ENCODE measurements at regions not wholly inside any gene's neighbourhood (a gene's known extent, or its start where the extent isn't known, plus 50 kb on each side); places are given as distances from the start of the nearest gene placed in this dataset.

GRCh38 chr14:40252817-40253447 is 820.7 kb upstream of the FBXO33 start:
- H3K36me3 ChIP-seq (ENCODE audit: control insufficient read depth, insufficient read depth, low read length), result no peaks in the 10 kb centered on the region
- H3K9ac ChIP-seq (ENCODE audit: extremely low read depth, low read length, poor library complexity, severe bottlenecking), result no peak overlapping the region
- 98% methylated on average over 2 of the region's 2 CpGs; no CpG with 5 or more reads in 1 of the 2 experiments for WGBS, 2 experiments (ENCODE audit: insufficient coverage in 1 of 2, insufficient read length in 1 of 2)
- no peaks in the 10 kb centered on the region for H3K9me3 ChIP-seq (ENCODE audit: control insufficient read depth, low read length)
- Mint-ChIP-seq H3K27me3 (ENCODE audit: insufficient read depth) (no peaks in the 10 kb centered on the region), H3K27ac (no peak overlapping the region), H3K36me3 (ENCODE audit: low read depth) (no peaks in the 10 kb centered on the region), H3K4me3 (no peak overlapping the region), H3K4me1 (no peaks in the 10 kb centered on the region), H3K9me3 (no peaks in the 10 kb centered on the region)
- H3K27ac ChIP-seq (ENCODE audit: low read depth, low read length), result no peak overlapping the region
- peak; percentile 55 for DNase-seq
- H3K4me1 ChIP-seq (ENCODE audit: control insufficient read depth, insufficient read depth, low read length), result no peaks in the 10 kb centered on the region
- TF ChIP-seq CTCF (conservative IDR thresholded peaks at IDR 0.05), result peak; percentile 76
- no peaks in the 10 kb centered on the region for H3K27me3 ChIP-seq (ENCODE audit: control insufficient read depth, insufficient read depth, low read length, poor library complexity, severe bottlenecking)
- H3K4me3 ChIP-seq (ENCODE audit: low read length), result no peak overlapping the region

GRCh38 chr14:40248671-40249070 is 816.4 kb upstream of the FBXO33 start:
- Histone ChIP-seq H3K9ac (ENCODE audit: extremely low read depth, low read length, poor library complexity, severe bottlenecking) (no peak overlapping the region), H3K9me3 (ENCODE audit: control insufficient read depth, low read length) (no peaks in the 10 kb centered on the region), H3K4me3 (ENCODE audit: low read length) (no peak overlapping the region), H3K27ac (ENCODE audit: low read depth, low read length) (no peak overlapping the region), H3K4me1 (ENCODE audit: control insufficient read depth, insufficient read depth, low read length) (no peaks in the 10 kb centered on the region), H3K27me3 (ENCODE audit: control insufficient read depth, insufficient read depth, low read length, poor library complexity, severe bottlenecking) (no peaks in the 10 kb centered on the region), H3K36me3 (ENCODE audit: control insufficient read depth, insufficient read depth, low read length) (no peaks in the 10 kb centered on the region)
- 100% methylated on average over 1 of the region's 1 CpG; no CpG with 5 or more reads in 1 of the 2 experiments for WGBS, 2 experiments (ENCODE audit: insufficient coverage in 1 of 2, insufficient read length in 1 of 2)
- Mint-ChIP-seq H3K27me3 (ENCODE audit: insufficient read depth) (no peaks in the 10 kb centered on the region), H3K4me1 (no peaks in the 10 kb centered on the region), H3K36me3 (ENCODE audit: low read depth) (no peaks in the 10 kb centered on the region), H3K27ac (no peak overlapping the region), H3K9me3 (no peaks in the 10 kb centered on the region), H3K4me3 (no peak overlapping the region)
- TF ChIP-seq CTCF (conservative IDR thresholded peaks at IDR 0.05), result no peak
- DNase-seq, result no peak

GRCh38 chr14:40240245-40240859 is 808.1 kb upstream of the FBXO33 start:
- no peaks in the 10 kb centered on the region for H3K27me3 Mint-ChIP-seq (ENCODE audit: insufficient read depth)
- peaks cover 4% of the 10 kb centered on the region for H3K4me1 Mint-ChIP-seq
- Histone ChIP-seq H3K27me3 (ENCODE audit: control insufficient read depth, insufficient read depth, low read length, poor library complexity, severe bottlenecking) (no peaks in the 10 kb centered on the region), H3K9me3 (ENCODE audit: control insufficient read depth, low read length) (peaks cover 13% of the 10 kb centered on the region), H3K9ac (ENCODE audit: extremely low read depth, low read length, poor library complexity, severe bottlenecking) (no peak overlapping the region), H3K4me1 (ENCODE audit: control insufficient read depth, insufficient read depth, low read length) (no peaks in the 10 kb centered on the region), H3K27ac (ENCODE audit: low read depth, low read length) (no peak overlapping the region), H3K36me3 (ENCODE audit: control insufficient read depth, insufficient read depth, low read length) (no peaks in the 10 kb centered on the region), H3K4me3 (ENCODE audit: low read length) (no peak overlapping the region)
- H3K36me3 Mint-ChIP-seq (ENCODE audit: low read depth), result peaks cover 2% of the 10 kb centered on the region
- DNase-seq, result no peak
- H3K27ac Mint-ChIP-seq, result no peak overlapping the region
- 100% methylated on average over 3 of the region's 3 CpGs; no CpG with 5 or more reads in 1 of the 2 experiments for WGBS, 2 experiments (ENCODE audit: insufficient coverage in 1 of 2, insufficient read length in 1 of 2)
- no peak overlapping the region for H3K4me3 Mint-ChIP-seq
- TF ChIP-seq CTCF (conservative IDR thresholded peaks at IDR 0.05), result no peak
- peaks cover 14% of the 10 kb centered on the region for H3K9me3 Mint-ChIP-seq
